HepG2 (cell line): ENCODE measurements at regions not wholly inside any gene's neighbourhood (a gene's known extent, or its start where the extent isn't known, plus 50 kb on each side); places are given as distances from the start of the nearest gene placed in this dataset.

ENCODE experiments used
- ATF7-NPFF ChIP-seq: sonication (generic); formaldehyde crosslinking; IDR thresholded peaks from 2 replicates; pipeline ENCODE4 v1.8.1; 2023; ENCODE audit warnings: mild to moderate bottlenecking, low read depth, missing genetic modification reagents, moderate library complexity
- MYC ChIP-seq: sonication (generic); formaldehyde crosslinking; IDR thresholded peaks from 2 replicates; pipeline ENCODE4 v1.9.0; 2021; ENCODE audit warnings: missing genetic modification reagents, borderline replicate concordance
- NFATC3 ChIP-seq: sonication (generic); formaldehyde crosslinking; IDR thresholded peaks from 2 replicates; pipeline ENCODE4 v1.5.1; 2020; ENCODE audit warnings: mild to moderate bottlenecking, missing genetic modification reagents
- NONO ChIP-seq, 2 experiments: fragments of 450-650 bp in 1 of 2; sonication (generic) in 1 of 2; formaldehyde crosslinking in 1 of 2; IDR thresholded peaks in 1 of 2; conservative IDR thresholded peaks in 1 of 2; 2 replicates each; pipeline versions ENCODE4 v1.6.1 to v1.8.0; 2017 to 2022; ENCODE audit warnings: mild to moderate bottlenecking in 1 of 2, missing genetic modification reagents in 1 of 2, moderate library complexity in 1 of 2
- RNF2 ChIP-seq: fragments of 450-650 bp; conservative IDR thresholded peaks from 2 replicates; pipeline ENCODE4 v1.6.1; 2016; ENCODE audit warnings: low read depth
- SAP130 ChIP-seq: IDR thresholded peaks from 2 replicates; pipeline ENCODE4 v1.6.1; 2016; ENCODE audit warnings: low read depth
- SOX13 ChIP-seq, 3 experiments: fragments of 450-650 bp in 1 of 3; sonication (generic) in 1 of 3; formaldehyde crosslinking in 1 of 3; IDR thresholded peaks in 2 of 3; conservative IDR thresholded peaks in 1 of 3; 2 replicates each; pipeline versions ENCODE4 v1.5.0 to v1.6.1; 2016 to 2020; ENCODE audit warnings: antibody characterized with exemption in 1 of 3, mild to moderate bottlenecking in 1 of 3, missing compliant biosample characterization in 1 of 3, missing genetic modification reagents in 1 of 3, moderate library complexity in 1 of 3
- ZFP36L1 ChIP-seq: sonication (generic); formaldehyde crosslinking; IDR thresholded peaks from 2 replicates; pipeline ENCODE4 v1.8.0; 2022; ENCODE audit warnings: mild to moderate bottlenecking, missing genetic modification reagents, moderate library complexity
- ZNF124 ChIP-seq: sonication (generic); formaldehyde crosslinking; IDR thresholded peaks from 2 replicates; pipeline ENCODE4 v1.4.0; 2020; ENCODE audit warnings: missing genetic modification reagents
- ZNF451 ChIP-seq: sonication (generic); formaldehyde crosslinking; IDR thresholded peaks from 2 replicates; pipeline ENCODE4 v1.5.0; 2020; ENCODE audit warnings: mild to moderate bottlenecking, missing genetic modification reagents
- TF ChIP-seq, protein P1 (sequence below): sonication (generic); formaldehyde crosslinking; IDR thresholded peaks from 2 replicates; pipeline ENCODE4 v1.5.1; 2020; ENCODE audit warnings: mild to moderate bottlenecking, missing genetic modification reagents, moderate library complexity
- TF ChIP-seq, protein P2 (sequence below): sonication (generic); formaldehyde crosslinking; IDR thresholded peaks from 2 replicates; pipeline ENCODE4 v1.8.1; 2023; ENCODE audit warnings: missing genetic modification reagents, mild to moderate bottlenecking, borderline replicate concordance
- TF ChIP-seq, protein P3 (sequence below): sonication (generic); formaldehyde crosslinking; IDR thresholded peaks from 2 replicates; pipeline ENCODE4 v1.4.0; 2020; ENCODE audit warnings: missing genetic modification reagents, borderline replicate concordance
- TF ChIP-seq, protein P4 (sequence below): sonication (generic); formaldehyde crosslinking; IDR thresholded peaks from 2 replicates; pipeline ENCODE4 v1.9.0; 2021; ENCODE audit warnings: missing genetic modification reagents, borderline replicate concordance
- TF ChIP-seq, protein P5 (sequence below): sonication (generic); formaldehyde crosslinking; IDR thresholded peaks from 2 replicates; pipeline ENCODE4 v1.4.0; 2020; ENCODE audit warnings: missing genetic modification reagents
- TF ChIP-seq, protein P6 (sequence below): sonication (generic); formaldehyde crosslinking; IDR thresholded peaks from 2 replicates; pipeline ENCODE4 v1.4.0; 2020; ENCODE audit warnings: mild to moderate bottlenecking, missing genetic modification reagents
- TF ChIP-seq, protein P7 (sequence below): sonication (generic); formaldehyde crosslinking; IDR thresholded peaks from 2 replicates; pipeline ENCODE4 v1.8.0; 2022; ENCODE audit warnings: mild to moderate bottlenecking, missing genetic modification reagents, moderate library complexity

DNA sequence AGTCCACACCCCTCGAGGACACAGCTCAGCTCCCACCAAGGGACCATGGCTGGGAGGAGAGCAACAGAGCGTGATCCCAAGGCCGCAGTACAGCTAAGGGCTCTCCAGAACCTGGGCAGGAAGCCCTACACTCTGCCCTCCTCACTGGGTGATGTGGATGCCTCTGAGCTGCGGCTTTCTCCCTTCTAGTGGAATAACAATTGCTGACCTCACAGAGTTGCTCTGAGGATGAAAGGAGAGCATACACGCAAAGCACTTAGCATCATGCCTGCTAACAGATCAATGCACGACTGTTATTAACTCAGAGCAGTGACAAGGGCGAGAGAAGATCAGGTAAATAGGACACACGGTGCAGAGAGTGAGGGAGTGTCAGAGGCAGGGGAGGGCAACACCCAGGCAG, 74.2 kb downstream of the ZFP36L2 start (continued):
- TF ChIP-seq, protein P1, sequence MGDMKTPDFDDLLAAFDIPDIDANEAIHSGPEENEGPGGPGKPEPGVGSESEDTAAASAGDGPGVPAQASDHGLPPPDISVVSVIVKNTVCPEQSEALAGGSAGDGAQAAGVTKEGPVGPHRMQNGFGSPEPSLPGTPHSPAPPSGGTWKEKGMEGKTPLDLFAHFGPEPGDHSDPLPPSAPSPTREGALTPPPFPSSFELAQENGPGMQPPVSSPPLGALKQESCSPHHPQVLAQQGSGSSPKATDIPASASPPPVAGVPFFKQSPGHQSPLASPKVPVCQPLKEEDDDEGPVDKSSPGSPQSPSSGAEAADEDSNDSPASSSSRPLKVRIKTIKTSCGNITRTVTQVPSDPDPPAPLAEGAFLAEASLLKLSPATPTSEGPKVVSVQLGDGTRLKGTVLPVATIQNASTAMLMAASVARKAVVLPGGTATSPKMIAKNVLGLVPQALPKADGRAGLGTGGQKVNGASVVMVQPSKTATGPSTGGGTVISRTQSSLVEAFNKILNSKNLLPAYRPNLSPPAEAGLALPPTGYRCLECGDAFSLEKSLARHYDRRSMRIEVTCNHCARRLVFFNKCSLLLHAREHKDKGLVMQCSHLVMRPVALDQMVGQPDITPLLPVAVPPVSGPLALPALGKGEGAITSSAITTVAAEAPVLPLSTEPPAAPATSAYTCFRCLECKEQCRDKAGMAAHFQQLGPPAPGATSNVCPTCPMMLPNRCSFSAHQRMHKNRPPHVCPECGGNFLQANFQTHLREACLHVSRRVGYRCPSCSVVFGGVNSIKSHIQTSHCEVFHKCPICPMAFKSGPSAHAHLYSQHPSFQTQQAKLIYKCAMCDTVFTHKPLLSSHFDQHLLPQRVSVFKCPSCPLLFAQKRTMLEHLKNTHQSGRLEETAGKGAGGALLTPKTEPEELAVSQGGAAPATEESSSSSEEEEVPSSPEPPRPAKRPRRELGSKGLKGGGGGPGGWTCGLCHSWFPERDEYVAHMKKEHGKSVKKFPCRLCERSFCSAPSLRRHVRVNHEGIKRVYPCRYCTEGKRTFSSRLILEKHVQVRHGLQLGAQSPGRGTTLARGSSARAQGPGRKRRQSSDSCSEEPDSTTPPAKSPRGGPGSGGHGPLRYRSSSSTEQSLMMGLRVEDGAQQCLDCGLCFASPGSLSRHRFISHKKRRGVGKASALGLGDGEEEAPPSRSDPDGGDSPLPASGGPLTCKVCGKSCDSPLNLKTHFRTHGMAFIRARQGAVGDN = peak; percentile 56
- TF ChIP-seq MYC (CRISPR knock-in tag) = no peak
- no peak for TF ChIP-seq NFATC3
- TF ChIP-seq, protein P2, sequence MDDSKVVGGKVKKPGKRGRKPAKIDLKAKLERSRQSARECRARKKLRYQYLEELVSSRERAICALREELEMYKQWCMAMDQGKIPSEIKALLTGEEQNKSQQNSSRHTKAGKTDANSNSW (CRISPR knock-in tag) = no peak
- TF ChIP-seq, protein P3, sequence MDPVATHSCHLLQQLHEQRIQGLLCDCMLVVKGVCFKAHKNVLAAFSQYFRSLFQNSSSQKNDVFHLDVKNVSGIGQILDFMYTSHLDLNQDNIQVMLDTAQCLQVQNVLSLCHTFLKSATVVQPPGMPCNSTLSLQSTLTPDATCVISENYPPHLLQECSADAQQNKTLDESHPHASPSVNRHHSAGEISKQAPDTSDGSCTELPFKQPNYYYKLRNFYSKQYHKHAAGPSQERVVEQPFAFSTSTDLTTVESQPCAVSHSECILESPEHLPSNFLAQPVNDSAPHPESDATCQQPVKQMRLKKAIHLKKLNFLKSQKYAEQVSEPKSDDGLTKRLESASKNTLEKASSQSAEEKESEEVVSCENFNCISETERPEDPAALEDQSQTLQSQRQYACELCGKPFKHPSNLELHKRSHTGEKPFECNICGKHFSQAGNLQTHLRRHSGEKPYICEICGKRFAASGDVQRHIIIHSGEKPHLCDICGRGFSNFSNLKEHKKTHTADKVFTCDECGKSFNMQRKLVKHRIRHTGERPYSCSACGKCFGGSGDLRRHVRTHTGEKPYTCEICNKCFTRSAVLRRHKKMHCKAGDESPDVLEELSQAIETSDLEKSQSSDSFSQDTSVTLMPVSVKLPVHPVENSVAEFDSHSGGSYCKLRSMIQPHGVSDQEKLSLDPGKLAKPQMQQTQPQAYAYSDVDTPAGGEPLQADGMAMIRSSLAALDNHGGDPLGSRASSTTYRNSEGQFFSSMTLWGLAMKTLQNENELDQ (CRISPR knock-in tag) = no peak
- TF ChIP-seq, protein P4, sequence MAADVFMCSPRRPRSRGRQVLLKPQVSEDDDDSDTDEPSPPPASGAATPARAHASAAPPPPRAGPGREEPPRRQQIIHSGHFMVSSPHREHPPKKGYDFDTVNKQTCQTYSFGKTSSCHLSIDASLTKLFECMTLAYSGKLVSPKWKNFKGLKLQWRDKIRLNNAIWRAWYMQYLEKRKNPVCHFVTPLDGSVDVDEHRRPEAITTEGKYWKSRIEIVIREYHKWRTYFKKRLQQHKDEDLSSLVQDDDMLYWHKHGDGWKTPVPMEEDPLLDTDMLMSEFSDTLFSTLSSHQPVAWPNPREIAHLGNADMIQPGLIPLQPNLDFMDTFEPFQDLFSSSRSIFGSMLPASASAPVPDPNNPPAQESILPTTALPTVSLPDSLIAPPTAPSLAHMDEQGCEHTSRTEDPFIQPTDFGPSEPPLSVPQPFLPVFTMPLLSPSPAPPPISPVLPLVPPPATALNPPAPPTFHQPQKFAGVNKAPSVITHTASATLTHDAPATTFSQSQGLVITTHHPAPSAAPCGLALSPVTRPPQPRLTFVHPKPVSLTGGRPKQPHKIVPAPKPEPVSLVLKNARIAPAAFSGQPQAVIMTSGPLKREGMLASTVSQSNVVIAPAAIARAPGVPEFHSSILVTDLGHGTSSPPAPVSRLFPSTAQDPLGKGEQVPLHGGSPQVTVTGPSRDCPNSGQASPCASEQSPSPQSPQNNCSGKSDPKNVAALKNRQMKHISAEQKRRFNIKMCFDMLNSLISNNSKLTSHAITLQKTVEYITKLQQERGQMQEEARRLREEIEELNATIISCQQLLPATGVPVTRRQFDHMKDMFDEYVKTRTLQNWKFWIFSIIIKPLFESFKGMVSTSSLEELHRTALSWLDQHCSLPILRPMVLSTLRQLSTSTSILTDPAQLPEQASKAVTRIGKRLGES = no peak
- no peak for TF ChIP-seq SOX13 (IDR thresholded peaks at IDR 0.05)
- 0 out of 4 replicates have a peak, but pooled peaks of 1 of the 2 experiments have one; percentile 42 for TF ChIP-seq SOX13 (CRISPR knock-in tag; conservative IDR thresholded peaks at IDR 0.05 in 1 of 2, IDR thresholded peaks at IDR 0.05 in 1 of 2)
- TF ChIP-seq ZFP36L1 (CRISPR knock-in tag) = no peak
- TF ChIP-seq ZNF124 (CRISPR knock-in tag) = no peak
- TF ChIP-seq SAP130 (CRISPR knock-in tag) = peak; percentile 29; the same call in 1 of the 2 replicates
- no peak for TF ChIP-seq NONO (IDR thresholded peaks at IDR 0.05)
- TF ChIP-seq NONO (CRISPR knock-in tag; conservative IDR thresholded peaks at IDR 0.05) = peak; percentile 47; the same call in 1 of the 2 replicates
- TF ChIP-seq, protein P5, sequence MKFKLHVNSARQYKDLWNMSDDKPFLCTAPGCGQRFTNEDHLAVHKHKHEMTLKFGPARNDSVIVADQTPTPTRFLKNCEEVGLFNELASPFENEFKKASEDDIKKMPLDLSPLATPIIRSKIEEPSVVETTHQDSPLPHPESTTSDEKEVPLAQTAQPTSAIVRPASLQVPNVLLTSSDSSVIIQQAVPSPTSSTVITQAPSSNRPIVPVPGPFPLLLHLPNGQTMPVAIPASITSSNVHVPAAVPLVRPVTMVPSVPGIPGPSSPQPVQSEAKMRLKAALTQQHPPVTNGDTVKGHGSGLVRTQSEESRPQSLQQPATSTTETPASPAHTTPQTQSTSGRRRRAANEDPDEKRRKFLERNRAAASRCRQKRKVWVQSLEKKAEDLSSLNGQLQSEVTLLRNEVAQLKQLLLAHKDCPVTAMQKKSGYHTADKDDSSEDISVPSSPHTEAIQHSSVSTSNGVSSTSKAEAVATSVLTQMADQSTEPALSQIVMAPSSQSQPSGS (CRISPR knock-in tag) = no peak
- TF ChIP-seq, protein P6, sequence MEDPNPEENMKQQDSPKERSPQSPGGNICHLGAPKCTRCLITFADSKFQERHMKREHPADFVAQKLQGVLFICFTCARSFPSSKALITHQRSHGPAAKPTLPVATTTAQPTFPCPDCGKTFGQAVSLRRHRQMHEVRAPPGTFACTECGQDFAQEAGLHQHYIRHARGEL (CRISPR knock-in tag) = no peak
- TF ChIP-seq, protein P7, sequence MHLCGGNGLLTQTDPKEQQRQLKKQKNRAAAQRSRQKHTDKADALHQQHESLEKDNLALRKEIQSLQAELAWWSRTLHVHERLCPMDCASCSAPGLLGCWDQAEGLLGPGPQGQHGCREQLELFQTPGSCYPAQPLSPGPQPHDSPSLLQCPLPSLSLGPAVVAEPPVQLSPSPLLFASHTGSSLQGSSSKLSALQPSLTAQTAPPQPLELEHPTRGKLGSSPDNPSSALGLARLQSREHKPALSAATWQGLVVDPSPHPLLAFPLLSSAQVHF (CRISPR knock-in tag) = no peak
- TF ChIP-seq ZNF451 (CRISPR knock-in tag) = no peak
- TF ChIP-seq RNF2 = no peak
- TF ChIP-seq ATF7-NPFF (CRISPR knock-in tag) = no peak
